Natural killer cell (primary cell): ENCODE measurements at regions not wholly inside any gene's neighbourhood (a gene's known extent, or its start where the extent isn't known, plus 50 kb on each side); places are given as distances from the start of the nearest gene placed in this dataset.

Experiments
- ATAC-seq, 3 donors: fragments of 150-1000 bp in 2 of 3; fragments of 200-7000 bp in 1 of 3; cut with Tn5 transposase; 1 replicate in 1 of 3; 2 replicates in 2 of 3; pipeline ENCODE4 v1.10.0; 2021; ENCODE audit warnings: mild to moderate bottlenecking in 2 of 3, moderate library complexity in 2 of 3
- DNase-seq, 2 donors: peaks; one replicate each; pipeline versions ENCODE4 v3.0.0 to v3.0.0-alpha.2; 2013 to 2021; ENCODE audit warnings: mixed read lengths in 1 of 2
- H3K27ac ChIP-seq: one replicate; pipeline ENCODE4 v1.5.1; 2013; ENCODE audit warnings: mild to moderate bottlenecking, low read length
- H3K27me3 ChIP-seq: one replicate; pipeline ENCODE4 v1.6.1; 2013; ENCODE audit warnings: low read length; ENCODE audit not compliant: control insufficient read depth, insufficient read depth
- H3K36me3 ChIP-seq: one replicate; pipeline ENCODE4 v1.6.1; 2013; ENCODE audit warnings: low read length; ENCODE audit not compliant: control insufficient read depth, insufficient read depth
- H3K4me1 ChIP-seq: one replicate; pipeline ENCODE4 v1.6.1; 2013; ENCODE audit warnings: low read length; ENCODE audit not compliant: control insufficient read depth, insufficient read depth
- H3K4me3 ChIP-seq: one replicate; pipeline ENCODE4 v1.5.1; 2013; ENCODE audit warnings: low read length
- H3K9me3 ChIP-seq: one replicate; pipeline ENCODE4 v1.6.1; 2013; ENCODE audit warnings: low read length; ENCODE audit not compliant: control insufficient read depth, insufficient read depth
- H3K27ac Mint-ChIP-seq, 2 donors: one replicate each; pipeline ENCODE4 v1.8.0; 2022; ENCODE audit warnings: mild to moderate bottlenecking in 2 of 2, mixed read lengths in 2 of 2, moderate library complexity in 1 of 2
- H3K27me3 Mint-ChIP-seq, 2 donors: one replicate each; pipeline ENCODE4 v1.8.0; 2022; ENCODE audit warnings: low read depth in 2 of 2, mixed read lengths in 2 of 2
- H3K36me3 Mint-ChIP-seq: one replicate; pipeline ENCODE4 v1.8.0; 2022; ENCODE audit warnings: mixed read lengths
- H3K4me1 Mint-ChIP-seq, 2 donors: one replicate each; pipeline ENCODE4 v1.8.0; 2022; ENCODE audit warnings: mixed read lengths in 2 of 2
- H3K4me3 Mint-ChIP-seq: one replicate; pipeline ENCODE4 v1.8.0; 2022; ENCODE audit warnings: mild to moderate bottlenecking, moderate library complexity, mixed read lengths
- H3K9me3 Mint-ChIP-seq, 2 donors: one replicate each; pipeline ENCODE4 v1.8.0; 2022; ENCODE audit warnings: mixed read lengths in 2 of 2
- CTCF ChIP-seq: fragments of 200-600 bp; IDR thresholded peaks from one replicate; pipeline ENCODE4 v1.8.0; 2022; ENCODE audit warnings: antibody characterized with exemption
- WGBS: methylation state at CpG from one replicate; pipeline ENCODE4 v1.1.7; 2013; ENCODE audit warnings: missing lambda C conversion rate; ENCODE audit not compliant: insufficient coverage; 5-methylcytosine and 5-hydroxymethylcytosine counted together
- intact Hi-C: fragments of 100-400 bp; cut with micrococcal nuclease; formaldehyde crosslinking; loops from one replicate; pipeline ENCODE4 v1.14.2; 2022

- no peak overlapping the region for H3K27ac Mint-ChIP-seq
- no peak overlapping the region for H3K4me3 Mint-ChIP-seq
- Histone ChIP-seq H3K36me3 (no peaks in the 10 kb centered on the region), H3K27ac (no peak overlapping the region), H3K9me3 (no peaks in the 10 kb centered on the region), H3K27me3 (no peaks in the 10 kb centered on the region), H3K4me1 (no peaks in the 10 kb centered on the region), H3K4me3 (no peak overlapping the region)
- WGBS = 95% methylated on average over 4 of the region's 4 CpGs
- no peaks in the 10 kb centered on the region for H3K4me1 Mint-ChIP-seq
- H3K27me3 Mint-ChIP-seq = peaks cover 0 to 10% of the 10 kb centered on the region in 2 donors
- no peaks in the 10 kb centered on the region for H3K9me3 Mint-ChIP-seq
- intact Hi-C loops = no loop called here
- ATAC-seq = no peak
- no peak for DNase-seq
- no peaks in the 10 kb centered on the region for H3K36me3 Mint-ChIP-seq
- no peak for TF ChIP-seq CTCF
Observed at GRCh38 chr10:78585952-78586351, 482.8 kb upstream of the ZMIZ1 start.

GRCh38 chr10:78588194-78588811 lies 480.5 kb upstream of the ZMIZ1 start:
- 81% methylated on average over 8 of the region's 9 CpGs for WGBS

GRCh38 chr10:78589687-78590086 lies 479.1 kb upstream of the ZMIZ1 start:
- no peak for TF ChIP-seq CTCF
- Mint-ChIP-seq H3K9me3 (no peaks in the 10 kb centered on the region), H3K4me3 (no peak overlapping the region), H3K4me1 (no peaks in the 10 kb centered on the region), H3K27ac (no peak overlapping the region), H3K27me3 (peaks cover 0 to 4% of the 10 kb centered on the region in 2 donors), H3K36me3 (no peaks in the 10 kb centered on the region)
- DNase-seq = no peak
- intact Hi-C loops = no loop called here
- H3K9me3 ChIP-seq = no peaks in the 10 kb centered on the region
- H3K27ac ChIP-seq = no peak overlapping the region
- H3K36me3 ChIP-seq = no peaks in the 10 kb centered on the region
- ATAC-seq = no peak
- H3K4me1 ChIP-seq = no peaks in the 10 kb centered on the region
- no peaks in the 10 kb centered on the region for H3K27me3 ChIP-seq
- no peak overlapping the region for H3K4me3 ChIP-seq
- 74% methylated on average over 2 of the region's 3 CpGs for WGBS

More at GRCh38 chr10:78588194-78588811, 480.5 kb upstream of the ZMIZ1 start:
- no peak for DNase-seq
- H3K27me3 Mint-ChIP-seq = peaks cover 0 to 4% of the 10 kb centered on the region in 2 donors
- H3K4me1 ChIP-seq = no peaks in the 10 kb centered on the region
- H3K27ac Mint-ChIP-seq = no peak overlapping the region
- no peak for TF ChIP-seq CTCF
- intact Hi-C loops = no loop called here
- no peaks in the 10 kb centered on the region for H3K9me3 ChIP-seq
- H3K4me3 Mint-ChIP-seq = no peak overlapping the region
- ATAC-seq = no peak
- no peaks in the 10 kb centered on the region for H3K27me3 ChIP-seq
- no peaks in the 10 kb centered on the region for H3K36me3 ChIP-seq
- no peaks in the 10 kb centered on the region for H3K4me1 Mint-ChIP-seq
- H3K4me3 ChIP-seq = no peak overlapping the region
- H3K9me3 Mint-ChIP-seq = no peaks in the 10 kb centered on the region
- no peak overlapping the region for H3K27ac ChIP-seq
- H3K36me3 Mint-ChIP-seq = no peaks in the 10 kb centered on the region

GRCh38 chr10:78591066-78591465 lies 477.7 kb upstream of the ZMIZ1 start:
- Histone ChIP-seq H3K36me3 (no peaks in the 10 kb centered on the region), H3K9me3 (no peaks in the 10 kb centered on the region), H3K4me3 (no peak overlapping the region), H3K4me1 (no peaks in the 10 kb centered on the region), H3K27me3 (no peaks in the 10 kb centered on the region), H3K27ac (no peak overlapping the region)
- DNase-seq (no peak), ATAC-seq (no peak)
- H3K27ac Mint-ChIP-seq = no peak overlapping the region
- no peak for TF ChIP-seq CTCF
- intact Hi-C loops = no loop called here
- H3K36me3 Mint-ChIP-seq = no peaks in the 10 kb centered on the region
- H3K4me1 Mint-ChIP-seq = no peaks in the 10 kb centered on the region
- H3K27me3 Mint-ChIP-seq = peaks cover 0 to 4% of the 10 kb centered on the region in 2 donors
- WGBS = no CpG with 5 or more reads among the region's 2 CpGs
- no peak overlapping the region for H3K4me3 Mint-ChIP-seq
- no peaks in the 10 kb centered on the region for H3K9me3 Mint-ChIP-seq
